ENCODE measurements at regions not wholly inside any gene's neighbourhood (a gene's known extent, or its start where the extent isn't known, plus 50 kb on each side); places are given as distances from the start of the nearest gene placed in this dataset.
A peak's percentile ranks its signal among the peaks of the same experiment; 100 is the strongest.

- Histone ChIP-seq H3K9me3 (ENCODE audit: severe bottlenecking) (no peaks in the 10 kb centered on the region), H3K27ac (peak overlapping the region; percentile 70), H3K4me3 (ENCODE audit: low read depth, low read length) (no peak overlapping the region), H3K36me3 (no peaks in the 10 kb centered on the region), H3K27me3 (ENCODE audit: insufficient read depth, low read depth, severe bottlenecking) (no peaks in the 10 kb centered on the region)
- TF ChIP-seq CTCF (IDR thresholded peaks at IDR 0.05; ENCODE audit: low read depth, low read length): no peak
- no peak for DNase-seq
These were observed 154.4 kb upstream of the GRAMD2B start for GRCh38 chr5:126268697-126269315.

- Histone ChIP-seq H3K27ac (peak overlapping the region; percentile 70), H3K4me3 (ENCODE audit: low read depth, low read length) (no peak overlapping the region), H3K36me3 (no peaks in the 10 kb centered on the region), H3K27me3 (ENCODE audit: insufficient read depth, low read depth, severe bottlenecking) (no peaks in the 10 kb centered on the region), H3K9me3 (ENCODE audit: severe bottlenecking) (no peaks in the 10 kb centered on the region)
- TF ChIP-seq CTCF (IDR thresholded peaks at IDR 0.05; ENCODE audit: low read depth, low read length): no peak
- peak; percentile 56 for DNase-seq
These were observed 153.7 kb upstream of the GRAMD2B start for GRCh38 chr5:126269511-126269910.

GRCh38 chr5:126271141-126271540 lies 152.1 kb upstream of the GRAMD2B start:
- H3K27ac ChIP-seq: no peak overlapping the region
- DNase-seq: no peak
- H3K9me3 ChIP-seq (ENCODE audit: severe bottlenecking): no peaks in the 10 kb centered on the region
- no peaks in the 10 kb centered on the region for H3K27me3 ChIP-seq (ENCODE audit: insufficient read depth, low read depth, severe bottlenecking)
- no peaks in the 10 kb centered on the region for H3K36me3 ChIP-seq
- H3K4me3 ChIP-seq (ENCODE audit: low read depth, low read length): no peak overlapping the region
- TF ChIP-seq CTCF (IDR thresholded peaks at IDR 0.05; ENCODE audit: low read depth, low read length): no peak

GRCh38 chr5:126274076-126274762 lies 149.0 kb upstream of the GRAMD2B start:
- Histone ChIP-seq H3K4me3 (ENCODE audit: low read depth, low read length) (no peak overlapping the region), H3K9me3 (ENCODE audit: severe bottlenecking) (no peaks in the 10 kb centered on the region), H3K27ac (no peak overlapping the region), H3K36me3 (no peaks in the 10 kb centered on the region), H3K27me3 (ENCODE audit: insufficient read depth, low read depth, severe bottlenecking) (no peaks in the 10 kb centered on the region)
- no peak for TF ChIP-seq CTCF (IDR thresholded peaks at IDR 0.05; ENCODE audit: low read depth, low read length)
- DNase-seq: no peak

- TF ChIP-seq CTCF (IDR thresholded peaks at IDR 0.05; ENCODE audit: low read depth, low read length): no peak
- Histone ChIP-seq H3K4me3 (ENCODE audit: low read depth, low read length) (no peak overlapping the region), H3K36me3 (no peaks in the 10 kb centered on the region), H3K9me3 (ENCODE audit: severe bottlenecking) (no peaks in the 10 kb centered on the region), H3K27me3 (ENCODE audit: insufficient read depth, low read depth, severe bottlenecking) (no peaks in the 10 kb centered on the region), H3K27ac (no peak overlapping the region)
- DNase-seq: no peak
These were observed 148.5 kb upstream of the GRAMD2B start for GRCh38 chr5:126274763-126275125.

- no peaks in the 10 kb centered on the region for H3K9me3 ChIP-seq (ENCODE audit: severe bottlenecking)
- no peaks in the 10 kb centered on the region for H3K36me3 ChIP-seq
- H3K27me3 ChIP-seq (ENCODE audit: insufficient read depth, low read depth, severe bottlenecking): no peaks in the 10 kb centered on the region
- TF ChIP-seq CTCF (IDR thresholded peaks at IDR 0.05; ENCODE audit: low read depth, low read length): no peak
- no peak for DNase-seq
- no peak overlapping the region for H3K4me3 ChIP-seq (ENCODE audit: low read depth, low read length)
- no peak overlapping the region for H3K27ac ChIP-seq
These were observed 145.4 kb upstream of the GRAMD2B start for GRCh38 chr5:126277762-126278161.

All from WERI-Rb-1 (cell line).